ENCODE measurements at regions not wholly inside any gene's neighbourhood (a gene's known extent, or its start where the extent isn't known, plus 50 kb on each side); places are given as distances from the start of the nearest gene placed in this dataset.
A peak's percentile ranks its signal among the peaks of the same experiment; 100 is the strongest.

DNA sequence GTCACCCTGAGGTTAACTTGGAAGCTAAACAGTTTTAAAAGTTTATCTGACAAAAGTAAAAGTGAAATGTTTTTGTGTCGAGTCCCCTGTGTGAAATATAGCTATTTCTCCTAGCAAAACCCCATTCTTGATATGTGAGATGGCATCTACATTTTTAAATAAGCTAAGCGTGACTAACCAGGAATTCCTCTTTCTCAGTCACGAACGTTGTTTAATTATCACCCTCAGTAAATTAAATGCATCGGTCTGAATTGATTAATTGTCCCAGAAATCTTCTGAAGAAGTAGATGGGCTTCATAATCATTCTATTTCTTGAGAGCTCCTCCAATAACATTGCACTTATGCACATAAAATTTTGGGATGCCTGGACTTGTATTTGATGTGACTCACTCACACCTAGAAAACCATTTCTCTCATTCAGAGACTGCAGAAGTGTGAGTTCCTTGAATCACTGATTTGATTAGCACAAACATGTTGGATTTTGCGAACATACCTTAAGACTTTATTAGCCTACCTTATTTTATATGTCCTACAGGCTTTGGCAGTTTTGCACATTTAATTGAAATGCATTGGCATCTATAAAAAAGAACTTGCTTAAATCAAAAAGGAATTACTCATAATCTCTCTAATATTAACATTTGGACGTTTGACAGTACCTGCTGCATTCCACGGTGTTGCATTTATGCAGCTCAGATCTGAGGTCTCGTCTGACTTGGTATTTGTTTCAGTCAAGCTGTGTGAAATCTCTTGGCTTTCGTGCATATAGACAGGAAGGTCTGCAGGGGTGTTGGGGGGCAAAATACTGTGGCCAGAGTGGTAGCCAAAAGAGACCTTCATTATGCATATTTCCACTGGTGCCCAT, 475.2 kb downstream of the EPHA4 start:
- no peak for DNase-seq

- no peak for DNase-seq
Observed at GRCh38 chr2:221097568-221097915, 474.6 kb downstream of the EPHA4 start.

GRCh38 chr2:221097949-221098348, 474.2 kb downstream of the EPHA4 start:
- DNase-seq, result no peak

GRCh38 chr2:221100467-221101089, 471.5 kb downstream of the EPHA4 start:
- DNase-seq, result peak; percentile 55

GRCh38 chr2:221102896-221103688, 469.0 kb downstream of the EPHA4 start:
- no peak for DNase-seq

- DNase-seq, result no peak
Observed at GRCh38 chr2:221103930-221104329, 468.2 kb downstream of the EPHA4 start.

- peak; percentile 41 for DNase-seq
Observed at GRCh38 chr2:221104361-221104811, 467.7 kb downstream of the EPHA4 start.

GRCh38 chr2:221106241-221106640, 465.9 kb downstream of the EPHA4 start:
- DNase-seq, result no peak

- no peak for DNase-seq
Observed at GRCh38 chr2:221107424-221107823, 464.7 kb downstream of the EPHA4 start.

DNA sequence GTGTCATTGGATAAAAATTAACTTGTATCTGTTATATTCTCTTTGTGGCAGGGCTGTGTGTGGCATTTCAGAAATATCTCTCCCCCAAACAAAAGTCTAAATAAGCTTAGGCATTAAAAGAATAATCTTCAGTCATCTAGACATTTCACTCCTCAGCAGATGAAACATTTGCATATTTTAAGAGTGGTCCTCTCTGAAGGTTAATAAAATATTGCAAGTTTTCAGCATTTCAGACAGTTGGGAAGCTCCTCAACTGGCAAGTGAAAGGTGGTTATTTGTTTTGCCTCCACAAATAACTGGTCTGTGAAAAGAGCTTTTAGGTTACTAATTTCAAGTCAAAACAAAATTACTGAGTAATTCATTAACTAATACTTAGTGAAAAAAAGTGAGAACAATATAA, 462.6 kb downstream of the EPHA4 start:
- no peak for DNase-seq

GRCh38 chr2:221111739-221112138, 460.4 kb downstream of the EPHA4 start:
- DNase-seq, result no peak

DNA sequence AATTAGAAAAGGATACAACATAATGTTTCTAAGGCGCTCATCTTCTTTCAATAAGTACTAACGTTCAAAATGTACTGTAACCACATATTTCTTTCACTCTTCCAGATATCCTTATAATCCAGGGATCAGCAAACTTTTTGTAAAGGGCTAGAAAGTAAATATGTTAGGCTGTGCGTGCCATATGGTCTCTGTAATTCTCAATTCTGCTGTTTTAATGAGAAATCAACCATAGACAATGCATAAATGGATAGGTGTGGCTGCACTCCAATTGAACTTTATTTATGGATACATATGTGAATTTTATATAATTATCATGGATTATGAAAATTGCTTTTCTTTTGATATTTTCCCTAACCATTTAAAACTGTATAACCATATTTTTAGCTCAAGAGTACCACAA, 459.4 kb downstream of the EPHA4 start:
- DNase-seq, result no peak

- no peak for DNase-seq
Observed at GRCh38 chr2:221115944-221116343, 456.2 kb downstream of the EPHA4 start.

- no peak for DNase-seq
Observed at GRCh38 chr2:221120643-221121042, 451.5 kb downstream of the EPHA4 start.

- no peak for DNase-seq
Observed at GRCh38 chr2:221123396-221123795, 448.7 kb downstream of the EPHA4 start.

DNA sequence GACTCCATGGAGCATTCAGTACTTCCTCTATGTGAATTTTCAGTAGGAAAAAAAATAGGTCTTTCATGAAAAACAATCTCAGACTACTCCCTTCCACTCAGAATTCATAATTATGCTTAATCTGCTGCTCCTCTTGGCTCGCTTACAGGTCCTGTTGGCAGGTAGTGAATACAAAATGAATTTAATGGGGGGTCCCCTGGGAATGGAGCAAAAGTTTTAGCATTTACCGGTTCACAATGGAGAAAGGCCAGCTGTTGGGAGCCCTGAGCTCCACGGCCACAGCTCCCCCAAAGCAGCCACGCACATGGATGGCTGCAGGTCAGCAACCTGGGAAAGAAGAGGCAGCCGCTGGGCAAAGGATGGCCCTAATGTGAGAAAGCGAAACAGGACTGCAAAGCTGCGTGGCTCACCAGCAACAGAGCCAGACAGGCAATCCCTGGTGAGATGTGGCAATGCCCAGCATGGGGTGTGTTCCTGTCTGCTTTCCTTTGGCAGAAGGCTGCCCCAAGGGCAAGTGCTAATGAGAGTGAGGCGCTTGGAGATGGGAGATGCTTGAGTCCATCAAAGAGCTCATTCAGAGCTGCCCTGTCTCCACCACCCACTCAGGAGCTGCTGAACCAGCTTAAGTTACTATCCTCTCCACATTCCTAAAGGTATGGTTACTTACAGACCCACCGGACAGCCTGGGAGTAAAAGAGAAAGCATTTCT, 447.4 kb downstream of the EPHA4 start:
- no peak for DNase-seq

- no peak for DNase-seq
Observed at GRCh38 chr2:221125691-221126090, 446.4 kb downstream of the EPHA4 start.

- DNase-seq, result no peak
Observed at GRCh38 chr2:221129657-221130056, 442.4 kb downstream of the EPHA4 start.

GRCh38 chr2:221130431-221130830, 441.7 kb downstream of the EPHA4 start:
- no peak for DNase-seq

GRCh38 chr2:221133941-221134340, 438.2 kb downstream of the EPHA4 start:
- DNase-seq, result no peak

- DNase-seq, result no peak
Observed at GRCh38 chr2:221134718-221135117, 437.4 kb downstream of the EPHA4 start.

GRCh38 chr2:221135699-221136098, 436.4 kb downstream of the EPHA4 start:
- DNase-seq, result no peak

DNA sequence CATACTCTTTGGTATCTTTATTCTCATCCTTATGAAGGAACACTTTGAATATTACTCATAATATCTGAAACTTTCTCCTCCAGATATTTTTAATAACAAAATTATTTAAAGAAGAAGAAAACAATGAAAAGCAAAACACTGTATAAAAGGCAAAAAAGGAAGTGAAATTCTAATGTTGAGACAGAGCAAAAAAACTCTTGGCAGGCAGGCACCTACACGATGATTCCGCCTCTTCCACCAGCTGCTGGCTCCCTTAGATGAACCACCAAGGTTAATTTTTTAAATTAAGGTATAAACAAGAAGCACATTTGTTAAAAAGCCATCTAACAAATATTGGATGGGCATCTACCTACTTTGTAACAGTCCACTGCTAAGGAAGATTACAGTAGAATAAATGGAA, 434.7 kb downstream of the EPHA4 start:
- no peak for DNase-seq
